HCT116 (cell line): ENCODE measurements at regions not wholly inside any gene's neighbourhood (a gene's known extent, or its start where the extent isn't known, plus 50 kb on each side); places are given as distances from the start of the nearest gene placed in this dataset.

ENCODE experiments used
- CTCF ChIP-seq, 3 experiments: fragments of 200-600 bp in 1 of 3; sonication (generic) in 1 of 3; IDR thresholded peaks in 2 of 3; conservative IDR thresholded peaks in 1 of 3; 2 replicates each; pipeline ENCODE4 v1.5.1; 2012 to 2017; ENCODE audit warnings: low read depth in 2 of 3, low read length in 2 of 3, antibody characterized with exemption in 1 of 3, borderline replicate concordance in 1 of 3, control low read depth in 1 of 3, mild to moderate bottlenecking in 1 of 3, mixed read lengths in 1 of 3, mixed run types in 1 of 3, moderate library complexity in 1 of 3; ENCODE audit not compliant: insufficient read depth in 1 of 3
- EZH2 ChIP-seq: fragments of 200-600 bp; sonication (generic); IDR thresholded peaks from 2 replicates; pipeline ENCODE4 v1.6.1; 2017; ENCODE audit warnings: antibody characterized with exemption, mixed run types
- FOSL1 ChIP-seq: IDR thresholded peaks from 2 replicates; pipeline ENCODE4 v1.6.1; 2012; ENCODE audit warnings: low read depth
- POLR2A ChIP-seq: IDR thresholded peaks from 2 replicates; pipeline ENCODE4 v1.7.0; 2011; ENCODE audit warnings: borderline replicate concordance; ENCODE audit not compliant: insufficient read depth, insufficient read length; ENCODE audit errors: extremely low read depth
- POLR2AphosphoS5 ChIP-seq: IDR thresholded peaks from 2 replicates; pipeline ENCODE4 v1.6.1; 2011; ENCODE audit warnings: mild to moderate bottlenecking, low read depth, low read length, moderate library complexity
- RAD21 ChIP-seq: IDR thresholded peaks from 2 replicates; pipeline ENCODE4 v1.6.1; 2012; ENCODE audit warnings: low read depth, mild to moderate bottlenecking

DNA sequence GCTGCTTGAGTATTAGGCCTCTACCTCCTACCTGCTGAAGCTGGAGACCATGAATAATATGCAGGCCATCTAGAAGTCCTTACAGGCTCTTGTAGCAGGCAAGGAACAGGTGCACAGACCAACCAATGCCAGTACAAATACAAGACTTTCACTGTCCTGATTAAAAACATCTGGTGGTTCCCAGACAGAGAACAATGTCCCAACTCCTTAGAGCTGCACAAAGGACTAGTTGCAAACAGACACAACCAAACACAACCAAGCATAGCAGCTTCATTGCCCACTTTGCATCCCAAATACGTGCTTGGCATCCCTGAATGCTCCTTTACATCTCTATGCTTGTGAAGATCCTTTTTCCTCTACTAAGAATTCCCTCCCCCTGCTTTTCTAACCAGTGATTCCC is 98.1 kb upstream of the CXADR start:
- TF ChIP-seq POLR2A, result no peak
- no peak for TF ChIP-seq CTCF (IDR thresholded peaks at IDR 0.05 in 2 of 3, conservative IDR thresholded peaks at IDR 0.05 in 1 of 3; ENCODE audit: borderline replicate concordance in 1 of 3, insufficient read depth in 1 of 3, low read depth in 2 of 3, low read length in 2 of 3)
- TF ChIP-seq EZH2, result no peak
- no peak for TF ChIP-seq RAD21
- no peak for TF ChIP-seq FOSL1
- no peak for TF ChIP-seq POLR2AphosphoS5
